Neural cell (in vitro differentiated cells): ENCODE measurements at regions not wholly inside any gene's neighbourhood (a gene's known extent, or its start where the extent isn't known, plus 50 kb on each side); places are given as distances from the start of the nearest gene placed in this dataset.

Experiments
- EP300 ChIP-seq: fragments of 450-650 bp; conservative IDR thresholded peaks from 2 replicates; pipeline ENCODE4 v1.6.1; 2014; ENCODE audit warnings: antibody characterized with exemption, mild to moderate bottlenecking, moderate library complexity; ENCODE audit not compliant: poor library complexity, severe bottlenecking
- EZH2 ChIP-seq: fragments of 200-600, 300-800 bp; shearing (Covaris generic), sonication (generic); IDR thresholded peaks from 2 replicates; pipeline ENCODE4 v1.6.1; 2014; ENCODE audit warnings: antibody characterized with exemption, low read length, borderline replicate concordance, mild to moderate bottlenecking; ENCODE audit not compliant: insufficient read depth, poor library complexity, severe bottlenecking
- MXI1 ChIP-seq: fragments of 450-650 bp; conservative IDR thresholded peaks from 2 replicates; pipeline ENCODE4 v1.6.1; 2014; ENCODE audit warnings: antibody characterized with exemption, mild to moderate bottlenecking; ENCODE audit not compliant: poor library complexity, severe bottlenecking
- POLR2AphosphoS5 ChIP-seq: IDR thresholded peaks from 2 replicates; pipeline ENCODE4 v1.6.1; 2012
- RAD21 ChIP-seq: fragments of 450-650 bp; conservative IDR thresholded peaks from 2 replicates; pipeline ENCODE4 v1.6.1; 2014; ENCODE audit warnings: antibody characterized with exemption, mild to moderate bottlenecking, moderate library complexity
- TAF1 ChIP-seq: IDR thresholded peaks from 2 replicates; pipeline ENCODE4 v1.6.1; 2012; ENCODE audit warnings: low read depth
- TF ChIP-seq, protein P1 (sequence below): fragments of 450-650 bp; IDR thresholded peaks from 2 replicates; pipeline ENCODE4 v1.5.1; 2014; ENCODE audit warnings: antibody characterized with exemption, mild to moderate bottlenecking, moderate library complexity; ENCODE audit not compliant: poor library complexity, severe bottlenecking
- TF ChIP-seq, protein P2 (sequence below): IDR thresholded peaks from 2 replicates; pipeline ENCODE4 v1.6.1; 2012; ENCODE audit warnings: borderline replicate concordance

DNA sequence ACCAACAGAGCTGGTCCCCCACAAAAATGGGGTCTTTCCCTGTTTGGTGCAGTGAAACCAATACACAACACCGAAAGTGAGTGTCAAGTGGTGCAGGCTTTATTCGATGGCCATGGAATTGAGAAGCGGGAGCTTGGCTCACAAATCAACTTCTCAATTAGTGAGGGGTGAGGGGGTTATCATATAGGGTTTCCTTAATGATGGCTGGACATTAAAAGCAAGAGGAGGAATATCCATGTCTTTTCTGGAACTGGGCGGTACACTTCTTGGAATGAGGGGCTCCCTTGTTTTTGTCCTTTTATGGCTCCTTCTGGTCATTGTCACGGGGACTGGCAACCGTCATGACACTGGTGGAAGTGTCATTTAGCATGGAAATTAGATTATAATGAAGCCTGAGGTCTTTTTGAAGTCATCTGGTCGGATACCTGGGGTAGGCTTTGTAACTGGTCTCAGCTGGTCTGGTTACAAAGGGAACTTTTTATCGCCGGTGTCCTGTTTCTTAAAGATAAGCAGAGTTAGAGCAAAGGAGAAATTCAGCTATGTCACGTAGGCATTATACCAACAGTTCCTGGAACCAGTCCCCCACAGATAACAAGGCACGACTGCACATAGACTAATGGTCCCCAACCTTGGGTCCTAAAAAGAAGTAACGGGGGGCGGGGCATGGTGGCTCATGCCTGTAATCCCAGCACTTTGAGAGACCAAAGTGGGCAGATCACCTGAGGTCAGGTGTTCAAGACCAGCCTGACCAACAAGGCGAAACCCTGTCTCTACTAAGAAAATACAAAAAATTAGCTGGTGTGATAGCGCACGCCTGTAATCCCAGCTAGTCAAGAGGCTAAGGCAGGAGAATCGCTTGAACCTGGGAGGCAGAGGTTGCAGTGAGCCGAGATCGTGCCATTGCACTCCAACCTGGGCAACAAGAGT is 93.5 kb upstream of the NDUFV2 start:
- TF ChIP-seq, protein P1, sequence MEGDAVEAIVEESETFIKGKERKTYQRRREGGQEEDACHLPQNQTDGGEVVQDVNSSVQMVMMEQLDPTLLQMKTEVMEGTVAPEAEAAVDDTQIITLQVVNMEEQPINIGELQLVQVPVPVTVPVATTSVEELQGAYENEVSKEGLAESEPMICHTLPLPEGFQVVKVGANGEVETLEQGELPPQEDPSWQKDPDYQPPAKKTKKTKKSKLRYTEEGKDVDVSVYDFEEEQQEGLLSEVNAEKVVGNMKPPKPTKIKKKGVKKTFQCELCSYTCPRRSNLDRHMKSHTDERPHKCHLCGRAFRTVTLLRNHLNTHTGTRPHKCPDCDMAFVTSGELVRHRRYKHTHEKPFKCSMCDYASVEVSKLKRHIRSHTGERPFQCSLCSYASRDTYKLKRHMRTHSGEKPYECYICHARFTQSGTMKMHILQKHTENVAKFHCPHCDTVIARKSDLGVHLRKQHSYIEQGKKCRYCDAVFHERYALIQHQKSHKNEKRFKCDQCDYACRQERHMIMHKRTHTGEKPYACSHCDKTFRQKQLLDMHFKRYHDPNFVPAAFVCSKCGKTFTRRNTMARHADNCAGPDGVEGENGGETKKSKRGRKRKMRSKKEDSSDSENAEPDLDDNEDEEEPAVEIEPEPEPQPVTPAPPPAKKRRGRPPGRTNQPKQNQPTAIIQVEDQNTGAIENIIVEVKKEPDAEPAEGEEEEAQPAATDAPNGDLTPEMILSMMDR: no peak
- TF ChIP-seq EP300: no peak
- TF ChIP-seq, protein P2, sequence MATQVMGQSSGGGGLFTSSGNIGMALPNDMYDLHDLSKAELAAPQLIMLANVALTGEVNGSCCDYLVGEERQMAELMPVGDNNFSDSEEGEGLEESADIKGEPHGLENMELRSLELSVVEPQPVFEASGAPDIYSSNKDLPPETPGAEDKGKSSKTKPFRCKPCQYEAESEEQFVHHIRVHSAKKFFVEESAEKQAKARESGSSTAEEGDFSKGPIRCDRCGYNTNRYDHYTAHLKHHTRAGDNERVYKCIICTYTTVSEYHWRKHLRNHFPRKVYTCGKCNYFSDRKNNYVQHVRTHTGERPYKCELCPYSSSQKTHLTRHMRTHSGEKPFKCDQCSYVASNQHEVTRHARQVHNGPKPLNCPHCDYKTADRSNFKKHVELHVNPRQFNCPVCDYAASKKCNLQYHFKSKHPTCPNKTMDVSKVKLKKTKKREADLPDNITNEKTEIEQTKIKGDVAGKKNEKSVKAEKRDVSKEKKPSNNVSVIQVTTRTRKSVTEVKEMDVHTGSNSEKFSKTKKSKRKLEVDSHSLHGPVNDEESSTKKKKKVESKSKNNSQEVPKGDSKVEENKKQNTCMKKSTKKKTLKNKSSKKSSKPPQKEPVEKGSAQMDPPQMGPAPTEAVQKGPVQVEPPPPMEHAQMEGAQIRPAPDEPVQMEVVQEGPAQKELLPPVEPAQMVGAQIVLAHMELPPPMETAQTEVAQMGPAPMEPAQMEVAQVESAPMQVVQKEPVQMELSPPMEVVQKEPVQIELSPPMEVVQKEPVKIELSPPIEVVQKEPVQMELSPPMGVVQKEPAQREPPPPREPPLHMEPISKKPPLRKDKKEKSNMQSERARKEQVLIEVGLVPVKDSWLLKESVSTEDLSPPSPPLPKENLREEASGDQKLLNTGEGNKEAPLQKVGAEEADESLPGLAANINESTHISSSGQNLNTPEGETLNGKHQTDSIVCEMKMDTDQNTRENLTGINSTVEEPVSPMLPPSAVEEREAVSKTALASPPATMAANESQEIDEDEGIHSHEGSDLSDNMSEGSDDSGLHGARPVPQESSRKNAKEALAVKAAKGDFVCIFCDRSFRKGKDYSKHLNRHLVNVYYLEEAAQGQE: no peak
- TF ChIP-seq POLR2AphosphoS5: no peak
- TF ChIP-seq MXI1: no peak
- TF ChIP-seq EZH2: no peak
- TF ChIP-seq TAF1: no peak
- TF ChIP-seq RAD21: no peak
